ENCODE measurements at regions not wholly inside any gene's neighbourhood (a gene's known extent, or its start where the extent isn't known, plus 50 kb on each side); places are given as distances from the start of the nearest gene placed in this dataset.
"Not testable (repeated sequence)": the region's sequence is repeated elsewhere in the genome, so short reads cannot be mapped to it uniquely, and the experiment has no call there.

DNA sequence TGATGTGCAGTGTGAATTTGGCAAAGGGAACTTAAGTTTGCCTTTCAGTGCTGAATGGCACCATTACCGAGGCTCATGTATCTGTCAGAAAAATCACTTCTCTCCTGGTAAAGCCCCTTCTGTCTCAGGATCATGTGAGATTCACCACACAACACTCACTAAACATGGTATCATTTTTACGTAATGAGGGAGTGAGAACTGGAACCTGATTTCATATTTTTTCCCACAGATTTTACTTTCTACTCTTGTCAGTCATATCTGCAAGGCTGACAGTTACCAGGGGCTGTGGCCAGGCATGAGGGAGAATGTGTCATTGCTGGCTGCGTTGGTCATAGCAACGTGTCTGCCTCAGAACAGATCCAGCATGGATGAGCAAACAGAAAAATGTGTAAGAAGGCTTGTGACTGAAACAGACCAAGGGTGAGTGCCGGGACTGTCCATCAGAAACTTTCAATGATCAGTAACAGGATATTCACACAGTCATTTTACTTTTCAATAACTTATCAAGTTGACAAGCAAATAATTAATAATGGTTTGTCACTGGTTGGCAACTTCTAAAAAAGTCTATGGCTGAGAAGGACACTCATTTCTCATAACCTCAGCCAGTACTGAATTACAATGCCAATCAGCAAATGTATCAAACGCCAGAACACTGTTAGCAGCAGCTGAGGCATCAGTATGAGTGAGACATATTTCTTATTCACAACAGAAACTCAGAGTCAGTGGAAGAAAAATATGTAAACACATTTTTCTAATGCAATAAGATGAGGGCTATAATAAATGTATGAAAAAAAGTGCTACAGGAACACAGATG is 100.5 kb downstream of the CDC42EP3 start:
- DNase-seq (ENCODE audit: low read depth), result no peak

DNA sequence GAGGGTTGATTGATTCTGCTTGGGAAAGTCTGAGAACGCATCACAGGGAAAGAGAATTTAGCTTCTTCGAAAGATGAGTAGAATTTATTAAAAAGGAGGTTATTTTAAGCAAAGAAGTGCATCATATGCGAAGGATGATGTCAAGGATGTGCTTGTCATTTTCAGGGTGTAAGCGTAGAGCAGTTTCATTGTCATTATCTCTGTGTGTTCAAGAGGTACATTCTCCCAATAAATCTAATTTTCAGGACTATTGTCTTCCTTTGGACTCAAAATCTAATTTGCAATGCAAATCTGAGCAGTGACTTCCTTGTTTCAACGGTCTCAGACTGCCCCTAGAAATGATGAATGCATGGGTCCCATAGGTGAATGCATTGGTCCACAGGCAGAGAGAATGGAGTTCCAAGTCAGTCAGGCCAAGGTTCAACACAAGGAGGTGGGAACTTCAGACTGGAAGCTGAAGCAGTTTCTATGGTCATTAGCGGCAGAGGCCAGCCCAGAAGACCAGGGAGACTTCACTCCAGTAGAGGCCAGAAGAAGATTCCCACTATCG is 99.8 kb downstream of the CDC42EP3 start:
- DNase-seq (ENCODE audit: low read depth), result no peak

GRCh38 chr2:37573451-37574388 is 97.7 kb downstream of the CDC42EP3 start:
- no peak for DNase-seq (ENCODE audit: low read depth)

DNA sequence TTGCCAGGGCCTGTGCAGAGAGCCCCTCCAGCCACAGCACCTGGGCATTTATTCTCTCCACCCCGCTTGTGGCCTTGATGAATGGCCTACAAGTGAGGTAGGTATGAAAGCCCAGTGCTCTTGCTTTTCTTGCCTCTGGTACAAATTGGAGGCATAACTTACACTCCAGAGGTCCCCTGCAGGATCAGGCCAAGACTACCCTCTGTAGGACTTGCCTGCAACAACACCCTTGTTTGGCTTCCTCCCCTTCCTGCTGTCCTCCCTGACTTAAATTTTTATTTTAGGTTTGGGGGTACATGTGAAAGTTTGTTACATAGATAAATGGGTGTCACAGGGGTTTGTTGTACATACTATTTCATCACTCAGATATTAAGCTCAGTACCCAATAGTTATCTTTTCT is 95.7 kb downstream of the CDC42EP3 start:
- no peak for DNase-seq (ENCODE audit: low read depth)

DNA sequence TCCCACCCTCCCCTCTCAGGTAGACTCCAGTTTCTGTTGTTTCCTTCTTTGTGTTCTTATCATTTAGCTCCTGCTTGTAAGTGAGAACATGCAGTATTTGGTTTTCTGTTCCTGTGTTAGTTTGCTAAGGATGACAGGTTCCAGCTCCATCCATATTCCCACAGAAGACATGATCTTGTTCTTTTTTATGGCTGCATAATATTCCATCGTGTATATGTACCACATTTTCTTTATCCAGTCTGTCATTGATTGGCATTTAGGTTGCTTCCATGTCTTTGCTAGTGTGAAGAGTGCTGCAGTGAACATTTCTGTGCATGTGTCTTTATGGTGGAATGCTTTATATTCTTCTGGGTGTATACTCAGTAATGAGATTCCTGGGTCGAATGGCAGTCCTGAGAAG is 95.2 kb downstream of the CDC42EP3 start:
- DNase-seq (ENCODE audit: low read depth), result not testable (repeated sequence)

DNA sequence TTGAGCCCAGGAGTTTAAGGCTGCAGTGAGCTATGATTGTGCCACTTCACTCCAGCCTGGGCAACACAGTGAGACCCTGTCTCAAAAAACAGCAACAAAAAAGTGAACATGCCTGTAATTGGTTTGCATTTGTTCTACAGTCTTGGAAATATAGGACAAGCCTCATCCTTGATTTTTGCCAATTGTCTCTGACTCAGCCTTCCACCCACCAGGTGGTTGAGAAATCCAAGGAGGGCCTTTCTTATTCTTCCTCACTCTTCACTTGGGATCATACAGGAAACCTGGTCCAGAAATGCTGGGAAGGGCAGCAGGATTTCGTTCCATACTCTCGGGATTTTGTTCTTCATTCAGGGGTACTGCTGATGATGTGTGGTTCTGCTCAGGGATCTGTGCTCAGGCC is 94.6 kb downstream of the CDC42EP3 start:
- DNase-seq (ENCODE audit: low read depth), result no peak

GRCh38 chr2:37579192-37579713 is 92.2 kb downstream of the CDC42EP3 start:
- DNase-seq (ENCODE audit: low read depth), result no peak

DNA sequence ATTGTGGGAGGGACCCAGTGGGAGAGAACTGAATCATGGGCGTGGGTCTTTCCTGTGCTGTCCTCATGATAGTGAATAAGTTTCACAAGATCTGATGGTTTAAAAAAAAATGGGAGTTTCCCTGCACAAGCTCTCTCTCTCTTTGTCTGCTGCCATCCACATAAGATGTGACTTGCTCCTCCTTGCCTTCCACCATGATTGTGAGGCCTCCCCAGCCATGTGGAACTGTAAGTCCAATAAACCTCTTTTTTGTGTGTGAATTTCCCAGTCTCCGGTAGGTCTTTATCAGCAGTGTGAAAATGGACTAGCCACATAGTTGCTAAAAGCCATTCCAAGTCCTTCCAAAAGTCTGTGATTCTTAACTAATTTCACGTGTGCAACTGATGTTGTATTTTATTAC is 91.5 kb downstream of the CDC42EP3 start:
- not testable (repeated sequence) for DNase-seq (ENCODE audit: low read depth)

DNA sequence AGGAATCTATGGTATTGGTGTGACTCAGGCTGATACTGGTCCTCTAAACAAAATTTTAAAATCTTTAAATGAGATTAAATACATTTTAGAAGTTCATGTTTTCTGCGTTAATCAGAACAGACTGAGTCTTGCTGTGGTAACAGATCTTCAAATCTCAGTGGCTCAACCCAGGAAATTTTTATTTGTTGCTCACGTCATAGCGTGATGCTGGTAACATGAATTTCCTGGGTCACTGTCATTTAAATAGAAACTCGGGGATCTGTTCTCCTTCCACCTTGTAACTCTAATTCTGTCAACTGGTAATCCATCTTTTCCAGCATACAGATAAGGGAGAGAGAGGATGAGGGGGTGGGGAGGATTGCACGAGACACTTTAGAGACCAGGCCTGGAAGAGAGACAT is 90.0 kb downstream of the CDC42EP3 start:
- no peak for DNase-seq (ENCODE audit: low read depth)

DNA sequence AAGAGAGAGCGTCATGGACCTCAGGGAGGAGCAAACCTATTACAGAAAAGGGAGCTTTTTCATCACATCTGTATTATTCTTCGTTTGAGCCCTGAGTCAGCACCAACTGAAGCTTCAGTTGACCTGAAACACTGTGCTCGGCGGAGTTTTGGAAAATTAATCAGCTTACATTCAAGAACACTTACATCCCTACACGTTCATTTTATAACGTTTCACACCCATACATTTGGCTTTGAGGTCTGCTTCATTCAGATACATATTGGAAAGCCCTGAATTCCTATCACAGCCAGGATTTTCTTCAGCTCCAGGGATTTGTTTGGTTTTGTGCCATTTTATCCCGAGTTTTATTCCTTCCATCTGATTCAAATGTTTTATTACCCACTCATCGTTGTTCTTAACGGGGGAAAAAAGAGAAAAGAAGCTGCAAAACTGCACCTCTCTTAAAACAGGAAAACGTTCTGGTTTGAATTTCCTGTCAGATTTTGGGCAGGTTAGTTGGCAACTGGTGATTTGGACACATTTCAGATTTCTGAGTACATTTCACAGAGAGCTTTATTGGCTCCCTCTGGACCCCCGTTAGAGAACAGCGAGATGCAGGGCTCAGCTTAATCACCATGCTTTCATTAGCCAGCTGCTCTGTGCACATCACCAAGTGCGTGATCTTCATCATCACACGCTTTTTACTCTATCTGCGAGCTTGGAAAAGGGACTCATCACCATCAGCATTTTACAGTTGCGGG is 88.8 kb downstream of the CDC42EP3 start:
- no peak for DNase-seq (ENCODE audit: low read depth)

- no peak for DNase-seq (ENCODE audit: low read depth)
Observed at GRCh38 chr2:37583402-37583801, 88.0 kb downstream of the CDC42EP3 start.

- DNase-seq (ENCODE audit: low read depth), result no peak
Observed at GRCh38 chr2:37583867-37584266, 87.6 kb downstream of the CDC42EP3 start.

- DNase-seq (ENCODE audit: low read depth), result no peak
Observed at GRCh38 chr2:37585295-37585908, 86.0 kb downstream of the CDC42EP3 start.

- DNase-seq (ENCODE audit: low read depth), result peak; percentile 77
Observed at GRCh38 chr2:37585982-37586621, 85.3 kb downstream of the CDC42EP3 start.

- DNase-seq (ENCODE audit: low read depth), result no peak
Observed at GRCh38 chr2:37586663-37587317, 84.7 kb downstream of the CDC42EP3 start.

DNA sequence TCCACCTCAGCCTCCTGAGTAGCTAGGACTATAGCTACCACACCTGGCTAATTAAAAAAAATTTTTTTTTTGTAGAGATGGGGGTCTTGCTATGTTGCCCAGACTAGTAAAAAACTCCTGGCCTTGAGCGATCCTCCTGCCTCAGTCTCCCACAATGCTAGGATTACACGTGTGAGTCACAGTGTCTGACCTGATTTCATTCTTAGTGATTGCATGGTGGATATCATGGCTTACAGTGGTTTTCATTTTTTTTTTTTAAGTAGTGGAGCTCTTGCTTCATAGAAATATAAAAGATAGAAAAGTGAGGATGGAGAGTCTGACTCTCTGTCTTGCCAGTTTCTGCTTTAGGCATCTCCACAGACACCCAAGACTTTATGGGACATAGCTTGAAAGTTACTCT is 83.6 kb downstream of the CDC42EP3 start:
- DNase-seq (ENCODE audit: low read depth), result no peak

GRCh38 chr2:37588316-37588777 is 83.1 kb downstream of the CDC42EP3 start:
- DNase-seq (ENCODE audit: low read depth), result no peak

- no peak for DNase-seq (ENCODE audit: low read depth)
Observed at GRCh38 chr2:37589298-37589697, 82.1 kb downstream of the CDC42EP3 start.

DNA sequence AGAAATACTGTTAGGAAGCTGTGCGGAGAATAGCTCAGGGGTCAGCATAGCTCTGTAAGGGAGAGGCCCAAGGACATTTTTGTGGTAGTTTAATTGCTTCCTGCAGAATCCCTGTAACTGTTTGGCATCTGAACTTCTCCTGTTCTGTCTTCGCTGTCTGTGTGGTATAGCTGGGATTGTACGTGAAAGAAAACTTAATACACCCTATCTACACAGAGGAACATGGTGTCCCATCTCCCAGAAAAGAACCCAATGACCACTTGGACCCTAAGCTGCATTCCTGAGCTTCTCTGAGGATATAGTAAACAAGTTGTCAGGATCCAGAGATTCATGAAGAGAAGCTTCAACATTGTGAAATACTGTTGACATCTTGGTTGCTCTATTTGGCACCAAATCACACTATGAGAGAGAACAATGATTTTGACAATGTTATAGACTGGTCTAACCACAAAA is 81.3 kb downstream of the CDC42EP3 start:
- peak; percentile 73 for DNase-seq (ENCODE audit: low read depth)

All from HS-27A (cell line).